ENCODE measurements at regions not wholly inside any gene's neighbourhood (a gene's known extent, or its start where the extent isn't known, plus 50 kb on each side); places are given as distances from the start of the nearest gene placed in this dataset.

- in situ Hi-C loops (cut with HindIII; ENCODE audit: low pct_unique_long_range_greater_than_20kb, low sequenced_read_pairs), result no loop called here
- BruUV-seq (replicated peaks), result no TSS peak
Measured at GRCh38 chr2:226661789-226662545, 137.7 kb downstream of the IRS1 start.

GRCh38 chr2:226660526-226660925 lies 139.1 kb downstream of the IRS1 start:
- Histone ChIP-seq H3K4me3 (ENCODE audit: low read depth in 2 of 2, low read length in 2 of 2) (no peak overlapping the region), H3K36me3 (ENCODE audit: control insufficient read depth, insufficient read depth, low read length) (no peaks in the 10 kb centered on the region), H3K4me1 (ENCODE audit: control insufficient read depth, insufficient read depth, low read length) (peaks cover 10% of the 10 kb centered on the region; the same call in 1 of the 2 replicates), H3K9me3 (ENCODE audit: control insufficient read depth, insufficient read depth, low read depth, low read length) (no peaks in the 10 kb centered on the region), H3K27ac (ENCODE audit: low read length) (peak overlapping the region; percentile 8; the same call in 1 of the 2 replicates), H3K27me3 (ENCODE audit: control insufficient read depth, insufficient read depth, low read length) (no peaks in the 10 kb centered on the region)
- DNase-seq (ENCODE audit: low read depth, low spot score), result no peak
- ChIA-PET POLR2A (no interaction called here), CTCF (no interaction called here)
- BruUV-seq (replicated peaks), result no TSS peak
- in situ Hi-C loops (cut with HindIII; ENCODE audit: low pct_unique_long_range_greater_than_20kb, low sequenced_read_pairs) (no loop called here), intact Hi-C loops (cut with micrococcal nuclease; ENCODE audit: unreplicated experiment) (no loop called here)
- TF ChIP-seq TCF7L2 (IDR thresholded peaks at IDR 0.05; ENCODE audit: low read depth, low read length) (no peak), SIN3A (IDR thresholded peaks at IDR 0.05; ENCODE audit: borderline replicate concordance, insufficient read depth, low read depth, low read length) (no peak), REST (IDR thresholded peaks at IDR 0.05; ENCODE audit: insufficient read depth in 1 of 2, low read depth in 2 of 2, low read length in 1 of 2) (no peak), POLR2AphosphoS5 (IDR thresholded peaks at IDR 0.05; ENCODE audit: low read depth, low read length) (no peak), CTCF (IDR thresholded peaks at IDR 0.05) (no peak)
- no peak for ATAC-seq

More at GRCh38 chr2:226661789-226662545, 137.7 kb downstream of the IRS1 start:
- POLR2A ChIA-PET, result no interaction called here
- intact Hi-C loops (cut with micrococcal nuclease; ENCODE audit: unreplicated experiment), result no loop called here
- Histone ChIP-seq H3K9me3 (ENCODE audit: control insufficient read depth, insufficient read depth, low read depth, low read length) (no peaks in the 10 kb centered on the region), H3K27ac (ENCODE audit: low read length) (peak overlapping the region; percentile 36), H3K36me3 (ENCODE audit: control insufficient read depth, insufficient read depth, low read length) (no peaks in the 10 kb centered on the region), H3K4me1 (ENCODE audit: control insufficient read depth, insufficient read depth, low read length) (peaks cover 10% of the 10 kb centered on the region; the same call in 1 of the 2 replicates), H3K4me3 (ENCODE audit: low read depth in 2 of 2, low read length in 2 of 2) (no peak overlapping the region), H3K27me3 (ENCODE audit: control insufficient read depth, insufficient read depth, low read length) (no peaks in the 10 kb centered on the region)
- ATAC-seq, result peak; percentile 93
- TF ChIP-seq POLR2AphosphoS5 (IDR thresholded peaks at IDR 0.05; ENCODE audit: low read depth, low read length) (peak; percentile 37; the same call in 1 of the 2 replicates), TCF7L2 (IDR thresholded peaks at IDR 0.05; ENCODE audit: low read depth, low read length) (no peak), REST (IDR thresholded peaks at IDR 0.05; ENCODE audit: insufficient read depth in 1 of 2, low read depth in 2 of 2, low read length in 1 of 2) (no peak)
- DNase-seq (ENCODE audit: low read depth, low spot score), result peak; percentile 75
- CTCF ChIA-PET, result no interaction called here

All from Panc1 (cell line).